SH-SY5Y (cell line): ENCODE measurements at regions not wholly inside any gene's neighbourhood (a gene's known extent, or its start where the extent isn't known, plus 50 kb on each side); places are given as distances from the start of the nearest gene placed in this dataset.

Experiments used
- GATA2 ChIP-seq: IDR thresholded peaks from 2 replicates; pipeline ENCODE4 v1.6.1; 2011; ENCODE audit warnings: mild to moderate bottlenecking, low read depth, low read length
- GATA3 ChIP-seq: IDR thresholded peaks from 2 replicates; pipeline ENCODE4 v1.6.1; 2011; ENCODE audit warnings: low read depth, mild to moderate bottlenecking, low read length, moderate library complexity

DNA sequence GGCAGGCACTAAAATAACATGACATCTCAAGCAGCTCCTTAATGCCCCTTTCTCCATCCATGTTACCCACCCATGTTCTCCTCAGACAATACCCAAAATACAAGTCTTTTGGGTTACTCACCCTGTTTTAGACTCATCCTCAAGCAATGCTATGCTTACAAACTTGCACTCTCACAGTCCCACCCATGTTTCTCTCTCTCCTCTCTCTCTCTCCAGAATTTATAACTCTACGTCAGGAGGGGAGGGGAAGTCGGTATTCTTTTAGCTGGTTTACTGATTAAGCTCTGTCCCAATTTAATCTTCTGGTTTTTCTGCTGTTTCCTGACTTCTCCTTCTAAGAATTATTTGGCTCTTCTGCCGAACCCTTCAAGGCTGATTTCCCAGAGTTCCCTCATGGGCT lies 98.0 kb upstream of the NR5A2 start:
- TF ChIP-seq GATA2 (no peak), GATA3 (no peak)
